HEK293 (cell line): ENCODE measurements at regions not wholly inside any gene's neighbourhood (a gene's known extent, or its start where the extent isn't known, plus 50 kb on each side); places are given as distances from the start of the nearest gene placed in this dataset.

Experiments used
- BCL11A ChIP-seq: fragments of 450-650 bp; formaldehyde crosslinking; IDR thresholded peaks from 2 replicates; pipeline ENCODE4 v1.5.1; 2016; ENCODE audit warnings: low read depth, missing biosample characterization, missing genetic modification characterization
- KLF10 ChIP-seq: fragments of 450-650 bp; IDR thresholded peaks from 2 replicates; pipeline ENCODE4 v1.5.1; 2018; ENCODE audit warnings: missing biosample characterization, mild to moderate bottlenecking, missing genetic modification characterization
- OSR2 ChIP-seq: fragments of 450-650 bp; formaldehyde crosslinking; IDR thresholded peaks from 2 replicates; pipeline ENCODE4 v1.5.1; 2016; ENCODE audit warnings: missing biosample characterization, missing genetic modification characterization
- ZEB2 ChIP-seq: fragments of 450-650 bp; formaldehyde crosslinking; IDR thresholded peaks from 2 replicates; pipeline ENCODE4 v1.5.1; 2016; ENCODE audit warnings: missing biosample characterization, missing genetic modification characterization
- ZNF121 ChIP-seq: fragments of 450-650 bp; formaldehyde crosslinking; IDR thresholded peaks from 2 replicates; pipeline ENCODE4 v1.5.1; 2016; ENCODE audit warnings: missing biosample characterization, missing genetic modification characterization
- ZNF138 ChIP-seq: fragments of 450-650 bp; formaldehyde crosslinking; IDR thresholded peaks from 2 replicates; pipeline ENCODE4 v1.5.1; 2016; ENCODE audit warnings: missing biosample characterization, missing genetic modification characterization, borderline replicate concordance
- ZNF324 ChIP-seq: fragments of 450-650 bp; formaldehyde crosslinking; IDR thresholded peaks from 2 replicates; pipeline ENCODE4 v1.5.1; 2016; ENCODE audit warnings: missing biosample characterization, missing genetic modification characterization
- ZNF48 ChIP-seq: fragments of 450-650 bp; formaldehyde crosslinking; IDR thresholded peaks from 2 replicates; pipeline ENCODE4 v1.5.1; 2016; ENCODE audit warnings: missing biosample characterization, missing genetic modification characterization
- ZNF747 ChIP-seq: fragments of 450-650 bp; formaldehyde crosslinking; IDR thresholded peaks from 2 replicates; pipeline ENCODE4 v1.5.1; 2016; ENCODE audit warnings: missing biosample characterization, missing genetic modification characterization
- TF ChIP-seq, protein P1 (sequence below): fragments of 450-650 bp; formaldehyde crosslinking; IDR thresholded peaks from 2 replicates; pipeline ENCODE4 v1.5.1; 2016; ENCODE audit warnings: missing biosample characterization, missing genetic modification characterization
- TF ChIP-seq, protein P2 (sequence below): sonication (generic); formaldehyde crosslinking; IDR thresholded peaks from 2 replicates; pipeline ENCODE4 v1.8.1; 2022; ENCODE audit warnings: mild to moderate bottlenecking, moderate library complexity, missing genetic modification reagents
- TF ChIP-seq, protein P3 (sequence below): fragments of 450-650 bp; formaldehyde crosslinking; IDR thresholded peaks from 2 replicates; pipeline ENCODE4 v1.5.1; 2016; ENCODE audit warnings: missing biosample characterization, missing genetic modification characterization

DNA sequence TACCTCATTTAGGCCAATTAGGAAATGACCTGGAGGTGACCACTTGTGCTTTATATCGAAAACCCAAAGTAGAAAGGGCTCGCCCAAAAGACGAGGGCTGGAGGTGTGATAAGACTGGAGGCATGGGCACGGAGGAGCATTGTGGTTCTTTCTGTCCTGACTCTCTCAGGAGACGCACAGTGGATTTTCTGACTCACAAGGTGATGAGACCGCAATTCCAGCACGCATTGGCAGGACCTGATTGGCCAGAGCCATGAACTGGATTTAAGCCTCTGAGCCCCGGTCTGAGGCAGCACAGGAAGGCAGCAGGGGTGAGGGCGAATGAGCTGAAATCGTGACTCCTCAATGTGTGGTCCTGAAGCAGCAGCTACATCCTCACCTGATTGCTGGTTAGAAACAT, 559.1 kb upstream of the SALL1 start:
- TF ChIP-seq, protein P1, sequence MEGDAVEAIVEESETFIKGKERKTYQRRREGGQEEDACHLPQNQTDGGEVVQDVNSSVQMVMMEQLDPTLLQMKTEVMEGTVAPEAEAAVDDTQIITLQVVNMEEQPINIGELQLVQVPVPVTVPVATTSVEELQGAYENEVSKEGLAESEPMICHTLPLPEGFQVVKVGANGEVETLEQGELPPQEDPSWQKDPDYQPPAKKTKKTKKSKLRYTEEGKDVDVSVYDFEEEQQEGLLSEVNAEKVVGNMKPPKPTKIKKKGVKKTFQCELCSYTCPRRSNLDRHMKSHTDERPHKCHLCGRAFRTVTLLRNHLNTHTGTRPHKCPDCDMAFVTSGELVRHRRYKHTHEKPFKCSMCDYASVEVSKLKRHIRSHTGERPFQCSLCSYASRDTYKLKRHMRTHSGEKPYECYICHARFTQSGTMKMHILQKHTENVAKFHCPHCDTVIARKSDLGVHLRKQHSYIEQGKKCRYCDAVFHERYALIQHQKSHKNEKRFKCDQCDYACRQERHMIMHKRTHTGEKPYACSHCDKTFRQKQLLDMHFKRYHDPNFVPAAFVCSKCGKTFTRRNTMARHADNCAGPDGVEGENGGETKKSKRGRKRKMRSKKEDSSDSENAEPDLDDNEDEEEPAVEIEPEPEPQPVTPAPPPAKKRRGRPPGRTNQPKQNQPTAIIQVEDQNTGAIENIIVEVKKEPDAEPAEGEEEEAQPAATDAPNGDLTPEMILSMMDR (tag by site-specific recombination): no peak
- TF ChIP-seq, protein P2, sequence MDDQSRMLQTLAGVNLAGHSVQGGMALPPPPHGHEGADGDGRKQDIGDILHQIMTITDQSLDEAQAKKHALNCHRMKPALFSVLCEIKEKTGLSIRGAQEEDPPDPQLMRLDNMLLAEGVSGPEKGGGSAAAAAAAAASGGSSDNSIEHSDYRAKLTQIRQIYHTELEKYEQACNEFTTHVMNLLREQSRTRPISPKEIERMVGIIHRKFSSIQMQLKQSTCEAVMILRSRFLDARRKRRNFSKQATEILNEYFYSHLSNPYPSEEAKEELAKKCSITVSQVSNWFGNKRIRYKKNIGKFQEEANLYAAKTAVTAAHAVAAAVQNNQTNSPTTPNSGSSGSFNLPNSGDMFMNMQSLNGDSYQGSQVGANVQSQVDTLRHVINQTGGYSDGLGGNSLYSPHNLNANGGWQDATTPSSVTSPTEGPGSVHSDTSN (CRISPR knock-in tag): no peak
- TF ChIP-seq ZNF121 (tag by site-specific recombination): no peak
- TF ChIP-seq OSR2 (tag by site-specific recombination): no peak
- no peak for TF ChIP-seq ZNF324 (tag by site-specific recombination)
- TF ChIP-seq ZNF747 (tag by site-specific recombination): no peak
- TF ChIP-seq ZEB2 (tag by site-specific recombination): no peak
- no peak for TF ChIP-seq BCL11A (tag by site-specific recombination)
- no peak for TF ChIP-seq KLF10 (tag by site-specific recombination)
- TF ChIP-seq ZNF138 (tag by site-specific recombination): no peak
- TF ChIP-seq, protein P3, sequence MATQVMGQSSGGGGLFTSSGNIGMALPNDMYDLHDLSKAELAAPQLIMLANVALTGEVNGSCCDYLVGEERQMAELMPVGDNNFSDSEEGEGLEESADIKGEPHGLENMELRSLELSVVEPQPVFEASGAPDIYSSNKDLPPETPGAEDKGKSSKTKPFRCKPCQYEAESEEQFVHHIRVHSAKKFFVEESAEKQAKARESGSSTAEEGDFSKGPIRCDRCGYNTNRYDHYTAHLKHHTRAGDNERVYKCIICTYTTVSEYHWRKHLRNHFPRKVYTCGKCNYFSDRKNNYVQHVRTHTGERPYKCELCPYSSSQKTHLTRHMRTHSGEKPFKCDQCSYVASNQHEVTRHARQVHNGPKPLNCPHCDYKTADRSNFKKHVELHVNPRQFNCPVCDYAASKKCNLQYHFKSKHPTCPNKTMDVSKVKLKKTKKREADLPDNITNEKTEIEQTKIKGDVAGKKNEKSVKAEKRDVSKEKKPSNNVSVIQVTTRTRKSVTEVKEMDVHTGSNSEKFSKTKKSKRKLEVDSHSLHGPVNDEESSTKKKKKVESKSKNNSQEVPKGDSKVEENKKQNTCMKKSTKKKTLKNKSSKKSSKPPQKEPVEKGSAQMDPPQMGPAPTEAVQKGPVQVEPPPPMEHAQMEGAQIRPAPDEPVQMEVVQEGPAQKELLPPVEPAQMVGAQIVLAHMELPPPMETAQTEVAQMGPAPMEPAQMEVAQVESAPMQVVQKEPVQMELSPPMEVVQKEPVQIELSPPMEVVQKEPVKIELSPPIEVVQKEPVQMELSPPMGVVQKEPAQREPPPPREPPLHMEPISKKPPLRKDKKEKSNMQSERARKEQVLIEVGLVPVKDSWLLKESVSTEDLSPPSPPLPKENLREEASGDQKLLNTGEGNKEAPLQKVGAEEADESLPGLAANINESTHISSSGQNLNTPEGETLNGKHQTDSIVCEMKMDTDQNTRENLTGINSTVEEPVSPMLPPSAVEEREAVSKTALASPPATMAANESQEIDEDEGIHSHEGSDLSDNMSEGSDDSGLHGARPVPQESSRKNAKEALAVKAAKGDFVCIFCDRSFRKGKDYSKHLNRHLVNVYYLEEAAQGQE (tag by site-specific recombination): no peak
- no peak for TF ChIP-seq ZNF48 (tag by site-specific recombination)
